Right atrium auricular region (tissue), 2 donors: ENCODE measurements at regions not wholly inside any gene's neighbourhood (a gene's known extent, or its start where the extent isn't known, plus 50 kb on each side); places are given as distances from the start of the nearest gene placed in this dataset.

ENCODE experiments used
- DNase-seq: peaks from one replicate; pipeline ENCODE4 v3.0.0-alpha.2; 2019; ENCODE audit warnings: low spot score
- H3K27ac ChIP-seq, 2 donors: fragments of 200-600 bp; sonication (generic); 1 replicate in 1 of 2; 2 replicates in 1 of 2; pipeline ENCODE4 v1.5.1; 2016 to 2019
- H3K27me3 ChIP-seq, 2 donors: fragments of 200-600 bp; sonication (generic); one replicate each; pipeline versions ENCODE4 v1.5.1 to v1.6.0; 2017 to 2019
- H3K36me3 ChIP-seq: fragments of 200-600 bp; sonication (generic); one replicate; pipeline ENCODE4 v1.5.1; 2016
- H3K4me1 ChIP-seq, 2 donors: fragments of 200-600 bp; sonication (generic); one replicate each; pipeline versions ENCODE4 v1.5.1 to v1.6.0; 2017 to 2019
- H3K4me3 ChIP-seq, 2 donors: fragments of 200-600 bp; sonication (generic); 1 replicate in 1 of 2; 2 replicates in 1 of 2; pipeline ENCODE4 v1.5.1; 2017 to 2019; ENCODE audit warnings: mild to moderate bottlenecking in 1 of 2, moderate library complexity in 1 of 2
- H3K9me3 ChIP-seq, 2 donors: fragments of 200-600 bp; sonication (generic); one replicate each; pipeline ENCODE4 v1.5.1; 2019
- CTCF ChIP-seq, 2 donors: fragments of 200-600 bp; sonication (generic); IDR thresholded peaks; one replicate each; pipeline ENCODE4 v1.5.1; 2019; ENCODE audit warnings: antibody characterized with exemption in 2 of 2

GRCh38 chr4:79497001-79497400 lies 89.0 kb upstream of the GK2 start:
- no peak overlapping the region for H3K4me3 ChIP-seq

GRCh38 chr4:79495447-79495846 lies 87.4 kb upstream of the GK2 start:
- no peak overlapping the region for H3K27ac ChIP-seq
- no peak for DNase-seq
- peak overlapping the region; percentile 4 to 21 for H3K4me3 ChIP-seq
- no peaks in the 10 kb centered on the region for H3K27me3 ChIP-seq
- no peaks in the 10 kb centered on the region for H3K36me3 ChIP-seq
- TF ChIP-seq CTCF (IDR thresholded peaks at IDR 0.05), result no peak
- H3K9me3 ChIP-seq, result no peaks in the 10 kb centered on the region
- no peaks in the 10 kb centered on the region for H3K4me1 ChIP-seq

More at GRCh38 chr4:79497001-79497400, 89.0 kb upstream of the GK2 start:
- H3K27ac ChIP-seq, result no peak overlapping the region
- no peak for TF ChIP-seq CTCF (IDR thresholded peaks at IDR 0.05)
- H3K4me1 ChIP-seq, result no peaks in the 10 kb centered on the region
- DNase-seq, result no peak
- no peaks in the 10 kb centered on the region for H3K36me3 ChIP-seq
- H3K9me3 ChIP-seq, result no peaks in the 10 kb centered on the region
- no peaks in the 10 kb centered on the region for H3K27me3 ChIP-seq

GRCh38 chr4:79492148-79492547 lies 84.1 kb upstream of the GK2 start:
- H3K27ac ChIP-seq, result peak overlapping the region in 1 of 2 donors; percentile 51
- no peaks in the 10 kb centered on the region for H3K27me3 ChIP-seq
- no peaks in the 10 kb centered on the region for H3K9me3 ChIP-seq
- no peak for DNase-seq
- peak overlapping the region; percentile 5 to 14 for H3K4me3 ChIP-seq
- H3K4me1 ChIP-seq, result no peaks in the 10 kb centered on the region
- no peaks in the 10 kb centered on the region for H3K36me3 ChIP-seq
- TF ChIP-seq CTCF (IDR thresholded peaks at IDR 0.05), result no peak

GRCh38 chr4:79489506-79489905 lies 81.5 kb upstream of the GK2 start:
- no peaks in the 10 kb centered on the region for H3K36me3 ChIP-seq
- no peak overlapping the region for H3K4me3 ChIP-seq
- no peaks in the 10 kb centered on the region for H3K4me1 ChIP-seq
- no peak for DNase-seq
- no peak overlapping the region for H3K27ac ChIP-seq
- TF ChIP-seq CTCF (IDR thresholded peaks at IDR 0.05), result no peak
- H3K9me3 ChIP-seq, result no peaks in the 10 kb centered on the region
- H3K27me3 ChIP-seq, result no peaks in the 10 kb centered on the region

GRCh38 chr4:79476196-79476595 lies 68.2 kb upstream of the GK2 start:
- DNase-seq, result no peak
- TF ChIP-seq CTCF (IDR thresholded peaks at IDR 0.05), result no peak
- H3K27me3 ChIP-seq, result no peaks in the 10 kb centered on the region
- no peaks in the 10 kb centered on the region for H3K36me3 ChIP-seq
- H3K4me1 ChIP-seq, result no peaks in the 10 kb centered on the region
- no peak overlapping the region for H3K4me3 ChIP-seq
- no peak overlapping the region for H3K27ac ChIP-seq
- H3K9me3 ChIP-seq, result no peaks in the 10 kb centered on the region

- no peaks in the 10 kb centered on the region for H3K36me3 ChIP-seq
- no peaks in the 10 kb centered on the region for H3K9me3 ChIP-seq
- no peaks in the 10 kb centered on the region for H3K27me3 ChIP-seq
- H3K27ac ChIP-seq, result no peak overlapping the region
- H3K4me1 ChIP-seq, result no peaks in the 10 kb centered on the region
- no peak for DNase-seq
- no peak for TF ChIP-seq CTCF (IDR thresholded peaks at IDR 0.05)
- no peak overlapping the region for H3K4me3 ChIP-seq
These were observed 65.4 kb upstream of the GK2 start for GRCh38 chr4:79473439-79473724.
